HepG2 (cell line): ENCODE measurements at regions not wholly inside any gene's neighbourhood (a gene's known extent, or its start where the extent isn't known, plus 50 kb on each side); places are given as distances from the start of the nearest gene placed in this dataset.

ENCODE experiments used
- ATAC-seq: fragments of 200-7000 bp; cut with Tn5 transposase; 3 replicates; pipeline ENCODE4 v1.9.1; 2020; ENCODE audit warnings: mild to moderate bottlenecking, moderate library complexity
- BruUV-seq: library from RNA; stranded (reverse); fragments of 400-500 nt; replicated peaks from 2 replicates; lab custom pipeline; 2021; lab: Mats Ljungman, UMichigan
- CTCF ChIA-PET: fragments of 300-600 bp; formaldehyde crosslinking; extraction: SDS; loops from one replicate; lab custom pipeline; 2021; ENCODE audit warnings: low total read pairs, inconsistent platforms, low intra/inter-chr PET ratio; lab: Yijun Ruan, JAX
- POLR2A ChIA-PET: fragments of 350-600 bp; sonication (Branson Sonifier 250); formaldehyde crosslinking; loops from one replicate; lab custom pipeline; 2020; ENCODE audit warnings: antibody characterized with exemption, inconsistent platforms; lab: Yijun Ruan, JAX
- DNase-seq: peaks from one replicate; pipeline ENCODE4 v3.0.0-alpha.2; 2015; ENCODE audit warnings: low spot score
- FAIRE-seq: peaks from 3 replicates; lab custom pipeline; 2011; peaks lifted over from hg19 to GRCh38; lab: Jason Lieb, UNC
- H2AFZ ChIP-seq: one replicate; pipeline ENCODE4 v1.6.1; 2011; ENCODE audit warnings: low read length, inconsistent platforms
- H3K27ac ChIP-seq: fragments of 300-600 bp; 3 replicates; pipeline ENCODE4 v1.8.0; 2011; ENCODE audit warnings: mixed run types, mild to moderate bottlenecking, mixed read lengths, low read length, inconsistent platforms; ENCODE audit not compliant: insufficient read depth; ENCODE audit errors: extremely low read length
- H3K27me3 ChIP-seq, 2 experiments: fragments of 200-600 bp in 1 of 2; 2 replicates in 1 of 2; 3 replicates in 1 of 2; pipeline versions ENCODE4 v1.6.0 to v1.8.0; 2011; ENCODE audit warnings: low read length in 2 of 2, mild to moderate bottlenecking in 2 of 2, moderate library complexity in 2 of 2, inconsistent platforms in 1 of 2; ENCODE audit not compliant: insufficient read depth in 2 of 2, control insufficient read depth in 1 of 2
- H3K36me3 ChIP-seq, 2 experiments: fragments of 200-600 bp in 1 of 2; replicated peaks in 1 of 2; 2 replicates in 1 of 2; 3 replicates in 1 of 2; pipeline versions ENCODE4 v1.5.1 to v1.8.0; 2011; ENCODE audit warnings: low read length in 2 of 2, inconsistent platforms in 1 of 2; ENCODE audit not compliant: insufficient read depth in 2 of 2, control insufficient read depth in 1 of 2
- H3K4me1 ChIP-seq: 2 replicates; pipeline ENCODE4 v1.5.1; 2012; ENCODE audit warnings: low read length, inconsistent platforms; ENCODE audit not compliant: insufficient read depth
- H3K4me2 ChIP-seq: 2 replicates; pipeline ENCODE4 v1.6.0; 2011; ENCODE audit warnings: low read depth, low read length, inconsistent platforms
- H3K4me3 ChIP-seq, 3 experiments: fragments of 200-600 bp in 1 of 3; sonication (generic), shearing (Covaris generic) in 1 of 3; replicated peaks in 1 of 3; 2 replicates each; pipeline ENCODE4 v1.5.1; 2011 to 2016; ENCODE audit warnings: low read length in 3 of 3, inconsistent platforms in 2 of 3, low read depth in 2 of 3, mild to moderate bottlenecking in 2 of 3, control low read depth in 1 of 3, mixed read lengths in 1 of 3; ENCODE audit not compliant: insufficient read depth in 1 of 3
- H3K79me2 ChIP-seq: one replicate; pipeline ENCODE4 v1.6.1; 2011; ENCODE audit warnings: low read length, inconsistent platforms; ENCODE audit not compliant: insufficient read depth
- H3K9ac ChIP-seq: 2 replicates; pipeline ENCODE4 v1.6.0; 2011; ENCODE audit warnings: mild to moderate bottlenecking, low read depth, low read length, inconsistent platforms; ENCODE audit not compliant: insufficient read depth
- H3K9me3 ChIP-seq: 2 replicates; pipeline ENCODE4 v1.5.1; 2012; ENCODE audit warnings: mild to moderate bottlenecking, low read length
- H4K20me1 ChIP-seq: 2 replicates; pipeline ENCODE4 v1.6.0; 2011; ENCODE audit warnings: inconsistent platforms, mild to moderate bottlenecking, low read length, moderate library complexity; ENCODE audit not compliant: insufficient read depth
- CCAR2 ChIP-seq: fragments of 200-400 bp; formaldehyde crosslinking; optimal IDR thresholded peaks from 2 replicates; pipeline ENCODE3; 2018; ENCODE audit warnings: low read depth, mild to moderate bottlenecking, low read length, moderate library complexity
- GPBP1L1 ChIP-seq: sonication (generic); formaldehyde crosslinking; IDR thresholded peaks from 2 replicates; pipeline ENCODE4 v1.5.0; 2020; ENCODE audit warnings: mild to moderate bottlenecking, missing genetic modification reagents
- HMGA1 ChIP-seq: sonication (generic); formaldehyde crosslinking; conservative IDR thresholded peaks from 2 replicates; pipeline ENCODE4 v1.4.0; 2020; ENCODE audit warnings: missing genetic modification reagents
- PRDM15 ChIP-seq: sonication (generic); formaldehyde crosslinking; IDR thresholded peaks from 2 replicates; pipeline ENCODE4 v1.4.0; 2020; ENCODE audit warnings: missing genetic modification reagents
- RELA ChIP-seq: sonication (generic); formaldehyde crosslinking; IDR thresholded peaks from 2 replicates; pipeline ENCODE4 v1.4.0; 2020; ENCODE audit warnings: missing genetic modification reagents
- ZFP37 ChIP-seq: sonication (generic); formaldehyde crosslinking; IDR thresholded peaks from 2 replicates; pipeline ENCODE4 v1.4.0; 2020; ENCODE audit warnings: missing genetic modification reagents, borderline replicate concordance
- ZNF318 ChIP-seq: sonication (generic); formaldehyde crosslinking; IDR thresholded peaks from 2 replicates; pipeline ENCODE4 v1.4.0; 2020; ENCODE audit warnings: mild to moderate bottlenecking, missing genetic modification reagents
- ZNF709 ChIP-seq: sonication (generic); formaldehyde crosslinking; IDR thresholded peaks from 2 replicates; pipeline ENCODE4 v1.5.0; 2020; ENCODE audit warnings: mild to moderate bottlenecking, missing genetic modification reagents
- ZNF777 ChIP-seq: sonication (generic); formaldehyde crosslinking; IDR thresholded peaks from 2 replicates; pipeline ENCODE4 v1.4.0; 2020; ENCODE audit warnings: missing genetic modification reagents
- ZNF850 ChIP-seq: sonication (generic); formaldehyde crosslinking; conservative IDR thresholded peaks from 2 replicates; pipeline ENCODE4 v1.9.0; 2021; ENCODE audit warnings: mild to moderate bottlenecking, missing genetic modification reagents
- WGBS: methylation state at CpG from one replicate; pipeline ENCODE4 v1.1.6; 2017; ENCODE audit warnings: low lambda C conversion rate; 5-methylcytosine and 5-hydroxymethylcytosine counted together
- in situ Hi-C: cut with HindIII; loops from 2 replicates; pipeline ENCODE4 v1.10.0; 2017; ENCODE audit warnings: low pct_unique_long_range_greater_than_20kb; ENCODE audit not compliant: extremely low pct_ligation_motif_present
- intact Hi-C: fragments of 100-400 bp; cut with micrococcal nuclease; formaldehyde crosslinking; loops from one replicate; pipeline ENCODE4 v1.10.0; 2022; ENCODE audit not compliant: unreplicated experiment

- TF ChIP-seq PRDM15 (CRISPR knock-in tag) (no peak), HMGA1 (CRISPR knock-in tag) (no peak), ZNF850 (CRISPR knock-in tag) (no peak), ZNF709 (CRISPR knock-in tag) (no peak)
These were observed 103.5 kb upstream of the NANOS1 start (continued) for GRCh38 chr10:118926072-118926417.

GRCh38 chr10:118926441-118926840 lies 103.1 kb upstream of the NANOS1 start:
- 23% methylated on average over 6 of the region's 6 CpGs for WGBS
- CTCF ChIA-PET = no interaction called here
- TF ChIP-seq GPBP1L1 (CRISPR knock-in tag) (no peak), ZNF318 (no peak), ZNF777 (CRISPR knock-in tag) (no peak), RELA (no peak), CCAR2 (no peak), ZFP37 (no peak)

More at GRCh38 chr10:118926441-118926840, 103.1 kb upstream of the NANOS1 start:
- Histone ChIP-seq H3K79me2 (no peaks in the 10 kb centered on the region), H3K4me3 (no peak overlapping the region), H3K9ac (no peak overlapping the region), H3K27ac (no peak overlapping the region), H3K36me3 (no peaks in the 10 kb centered on the region), H2AFZ (no peak overlapping the region), H4K20me1 (no peaks in the 10 kb centered on the region), H3K4me2 (no peak overlapping the region), H3K27me3 (peaks cover 0 to 18% of the 10 kb centered on the region in 2 experiments; a peak in 4 of 5 replicates), H3K4me1 (no peaks in the 10 kb centered on the region), H3K9me3 (no peaks in the 10 kb centered on the region)
- in situ Hi-C loops = no loop called here
- FAIRE-seq (no peak), ATAC-seq (no peak), DNase-seq (no peak)
- intact Hi-C loops = no loop called here
- POLR2A ChIA-PET = no interaction called here
- BruUV-seq = no TSS peak
